ENCODE measurements at regions not wholly inside any gene's neighbourhood (a gene's known extent, or its start where the extent isn't known, plus 50 kb on each side); places are given as distances from the start of the nearest gene placed in this dataset.

DNA sequence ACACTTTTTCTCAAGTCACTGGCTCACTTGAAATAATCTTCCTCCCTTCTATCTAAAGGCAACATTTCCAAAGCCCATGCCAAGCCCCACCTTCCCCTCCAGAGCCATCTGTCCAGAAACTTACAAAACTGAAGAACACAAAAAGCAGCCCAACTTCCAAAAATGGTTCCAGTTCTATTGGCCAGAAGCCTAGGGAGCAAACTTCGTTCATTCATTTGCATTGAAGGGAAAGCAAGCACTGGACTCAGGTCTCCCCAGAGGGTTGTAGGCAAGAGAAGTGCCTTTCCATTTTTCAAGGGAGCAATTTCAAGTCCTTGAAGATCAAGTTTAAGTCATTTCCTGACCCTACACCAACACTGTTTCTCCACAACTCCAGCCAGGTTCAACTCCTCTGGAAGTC, 585.0 kb downstream of the BCL11A start:
- intact Hi-C loops (cut with DNase I; ENCODE audit: low total_unique reads), result loop anchor here (1.0 kb wide), 1 partner anchor 10 kb away; no protein-coding TSS in a partner anchor
- H3K27me3 ChIP-seq, result no peaks in the 10 kb centered on the region
- H3K4me1 ChIP-seq, result no peaks in the 10 kb centered on the region
- H3K9me3 ChIP-seq, result no peaks in the 10 kb centered on the region
- H3K27ac ChIP-seq, result no peak overlapping the region
- no peaks in the 10 kb centered on the region for H3K36me3 ChIP-seq
- DNase-seq (ENCODE audit: low spot score in 2 of 2), result no peak
- TF ChIP-seq POLR2AphosphoS5 (IDR thresholded peaks at IDR 0.05) (no peak), POLR2A (IDR thresholded peaks at IDR 0.05) (no peak)
- TF ChIP-seq, protein P1, sequence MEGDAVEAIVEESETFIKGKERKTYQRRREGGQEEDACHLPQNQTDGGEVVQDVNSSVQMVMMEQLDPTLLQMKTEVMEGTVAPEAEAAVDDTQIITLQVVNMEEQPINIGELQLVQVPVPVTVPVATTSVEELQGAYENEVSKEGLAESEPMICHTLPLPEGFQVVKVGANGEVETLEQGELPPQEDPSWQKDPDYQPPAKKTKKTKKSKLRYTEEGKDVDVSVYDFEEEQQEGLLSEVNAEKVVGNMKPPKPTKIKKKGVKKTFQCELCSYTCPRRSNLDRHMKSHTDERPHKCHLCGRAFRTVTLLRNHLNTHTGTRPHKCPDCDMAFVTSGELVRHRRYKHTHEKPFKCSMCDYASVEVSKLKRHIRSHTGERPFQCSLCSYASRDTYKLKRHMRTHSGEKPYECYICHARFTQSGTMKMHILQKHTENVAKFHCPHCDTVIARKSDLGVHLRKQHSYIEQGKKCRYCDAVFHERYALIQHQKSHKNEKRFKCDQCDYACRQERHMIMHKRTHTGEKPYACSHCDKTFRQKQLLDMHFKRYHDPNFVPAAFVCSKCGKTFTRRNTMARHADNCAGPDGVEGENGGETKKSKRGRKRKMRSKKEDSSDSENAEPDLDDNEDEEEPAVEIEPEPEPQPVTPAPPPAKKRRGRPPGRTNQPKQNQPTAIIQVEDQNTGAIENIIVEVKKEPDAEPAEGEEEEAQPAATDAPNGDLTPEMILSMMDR (IDR thresholded peaks at IDR 0.05), result no peak
- no peak overlapping the region for H3K4me3 ChIP-seq

DNA sequence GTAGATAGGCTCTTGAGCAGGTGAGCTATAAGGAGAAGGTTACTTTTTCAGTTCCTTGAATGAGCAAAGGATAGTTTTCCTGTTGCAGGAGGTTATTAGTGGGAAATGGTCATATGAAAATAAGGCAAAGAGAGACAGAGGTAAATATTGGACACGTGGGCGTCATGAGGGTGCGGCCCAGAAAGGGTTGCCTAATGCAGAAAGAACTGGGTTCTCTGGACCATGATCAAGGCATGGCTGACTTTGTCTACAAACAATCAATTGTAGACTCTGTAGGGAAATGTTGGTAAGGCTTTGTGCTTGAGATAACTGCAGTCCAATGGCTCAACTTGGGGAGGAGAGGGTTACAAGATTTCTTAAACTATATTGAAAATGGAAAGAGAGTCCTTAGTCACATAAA, 585.8 kb downstream of the BCL11A start:
- no peaks in the 10 kb centered on the region for H3K27me3 ChIP-seq
- H3K4me1 ChIP-seq, result no peaks in the 10 kb centered on the region
- H3K27ac ChIP-seq, result no peak overlapping the region
- H3K9me3 ChIP-seq, result no peaks in the 10 kb centered on the region
- no peak overlapping the region for H3K4me3 ChIP-seq
- DNase-seq (ENCODE audit: low spot score in 2 of 2), result no peak
- TF ChIP-seq POLR2A (IDR thresholded peaks at IDR 0.05), result no peak
- TF ChIP-seq POLR2AphosphoS5 (IDR thresholded peaks at IDR 0.05), result no peak
- TF ChIP-seq, protein P1 (IDR thresholded peaks at IDR 0.05), result no peak
- no peaks in the 10 kb centered on the region for H3K36me3 ChIP-seq
- intact Hi-C loops (cut with DNase I; ENCODE audit: low total_unique reads), result loop anchor here (1.0 kb wide), 1 partner anchor 9 kb away; no protein-coding TSS in a partner anchor

GRCh38 chr2:59963157-59963556, 590.3 kb downstream of the BCL11A start:
- TF ChIP-seq POLR2AphosphoS5 (IDR thresholded peaks at IDR 0.05), result no peak
- TF ChIP-seq, protein P1 (IDR thresholded peaks at IDR 0.05), result no peak
- Histone ChIP-seq H3K9me3 (no peaks in the 10 kb centered on the region), H3K4me3 (no peak overlapping the region), H3K27ac (no peak overlapping the region), H3K36me3 (no peaks in the 10 kb centered on the region), H3K27me3 (no peaks in the 10 kb centered on the region), H3K4me1 (no peaks in the 10 kb centered on the region)
- intact Hi-C loops (cut with DNase I; ENCODE audit: low total_unique reads), result no loop called here
- no peak for DNase-seq (ENCODE audit: low spot score in 2 of 2)

GRCh38 chr2:59961746-59962145, 591.7 kb downstream of the BCL11A start:
- H3K4me3 ChIP-seq, result no peak overlapping the region

DNA sequence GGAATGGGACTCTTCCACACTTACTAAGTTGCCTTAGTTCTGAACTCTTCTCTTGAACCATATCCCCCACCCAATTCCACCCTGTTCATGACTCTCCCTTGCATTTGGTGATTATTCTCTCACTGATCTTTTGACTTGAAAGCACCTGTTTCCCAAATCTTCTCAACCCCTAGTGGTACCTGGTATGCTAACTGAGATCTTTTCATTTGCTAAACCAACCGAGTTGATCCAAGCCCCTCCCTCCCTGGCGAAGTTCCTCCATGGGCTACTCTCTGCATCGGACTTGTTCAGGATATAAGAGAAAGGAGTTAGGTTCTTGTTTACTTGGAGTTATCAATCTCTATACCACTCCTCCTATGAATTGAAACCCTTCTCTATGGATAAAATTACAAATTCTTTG, 593.5 kb downstream of the BCL11A start:
- H3K27ac ChIP-seq, result no peak overlapping the region
- H3K4me3 ChIP-seq, result no peak overlapping the region
- no peaks in the 10 kb centered on the region for H3K36me3 ChIP-seq
- H3K9me3 ChIP-seq, result no peaks in the 10 kb centered on the region
- intact Hi-C loops (cut with DNase I; ENCODE audit: low total_unique reads), result no loop called here
- H3K27me3 ChIP-seq, result no peaks in the 10 kb centered on the region
- DNase-seq (ENCODE audit: low spot score in 2 of 2), result no peak
- TF ChIP-seq, protein P1 (IDR thresholded peaks at IDR 0.05), result no peak
- TF ChIP-seq POLR2AphosphoS5 (IDR thresholded peaks at IDR 0.05) (no peak), POLR2A (IDR thresholded peaks at IDR 0.05) (no peak)
- no peaks in the 10 kb centered on the region for H3K4me1 ChIP-seq

More at GRCh38 chr2:59961746-59962145, 591.7 kb downstream of the BCL11A start:
- H3K4me1 ChIP-seq, result no peaks in the 10 kb centered on the region
- H3K27ac ChIP-seq, result no peak overlapping the region
- DNase-seq (ENCODE audit: low spot score in 2 of 2), result peak in 1 of 2 donors; percentile 40
- H3K27me3 ChIP-seq, result no peaks in the 10 kb centered on the region
- no peaks in the 10 kb centered on the region for H3K9me3 ChIP-seq
- TF ChIP-seq, protein P1 (IDR thresholded peaks at IDR 0.05), result no peak
- TF ChIP-seq POLR2AphosphoS5 (IDR thresholded peaks at IDR 0.05) (no peak), POLR2A (IDR thresholded peaks at IDR 0.05) (no peak)
- intact Hi-C loops (cut with DNase I; ENCODE audit: low total_unique reads), result no loop called here
- H3K36me3 ChIP-seq, result no peaks in the 10 kb centered on the region
